ENCODE measurements at regions not wholly inside any gene's neighbourhood (a gene's known extent, or its start where the extent isn't known, plus 50 kb on each side); places are given as distances from the start of the nearest gene placed in this dataset.
"Not testable (repeated sequence)": the region's sequence is repeated elsewhere in the genome, so short reads cannot be mapped to it uniquely, and the experiment has no call there.

- H3K27me3 ChIP-seq (ENCODE audit: insufficient read depth, low read length, poor library complexity) = peaks cover 2% of the 10 kb centered on the region
Measured at GRCh38 chr22:22327723-22328122, 83.1 kb downstream of the VPREB1 start.

GRCh38 chr22:22329792-22330191 is 85.2 kb downstream of the VPREB1 start:
- no peaks in the 10 kb centered on the region for H3K79me2 ChIP-seq (ENCODE audit: control insufficient read depth, insufficient read depth, low read length)
- no peak overlapping the region for H2BK120ac ChIP-seq (ENCODE audit: low read depth, low read length)
- no peak overlapping the region for H2BK5ac ChIP-seq (ENCODE audit: low read length)
- H3K4me3 ChIP-seq (ENCODE audit: low read length) = no peak overlapping the region
- WGBS (ENCODE audit: extremely low coverage, insufficient coverage, low lambda C conversion rate) = no CpG with 5 or more reads among the region's 2 CpGs
- H3K56ac ChIP-seq (ENCODE audit: low read length) = no peak overlapping the region
- no peak overlapping the region for H3K9ac ChIP-seq (ENCODE audit: low read length)
- H3K36me3 ChIP-seq (ENCODE audit: control insufficient read depth, insufficient read depth, low read length) = no peaks in the 10 kb centered on the region
- no peak overlapping the region for H3K18ac ChIP-seq (ENCODE audit: low read length)
- DNase-seq = no peak
- H4K5ac ChIP-seq (ENCODE audit: low read length) = no peak overlapping the region
- no peak overlapping the region for H3K27ac ChIP-seq (ENCODE audit: low read depth, low read length)
- no peak overlapping the region for H3K23ac ChIP-seq (ENCODE audit: low read length)
- no peak overlapping the region for H2AK5ac ChIP-seq (ENCODE audit: low read length)
- no peak overlapping the region for H2BK15ac ChIP-seq (replicated peaks; ENCODE audit: low read depth)
- H3K4ac ChIP-seq (ENCODE audit: low read depth, low read length) = no peak overlapping the region
- no peak overlapping the region for H3K4me2 ChIP-seq (ENCODE audit: low read length)
- H4K8ac ChIP-seq (ENCODE audit: low read depth, low read length) = no peak overlapping the region
- no peaks in the 10 kb centered on the region for H3K79me1 ChIP-seq (ENCODE audit: low read length)
- no peaks in the 10 kb centered on the region for H3K4me1 ChIP-seq (ENCODE audit: control insufficient read depth, low read depth, low read length)
- peaks cover 2% of the 10 kb centered on the region for H3K27me3 ChIP-seq (ENCODE audit: insufficient read depth, low read length, poor library complexity)

More at GRCh38 chr22:22327723-22328122, 83.1 kb downstream of the VPREB1 start:
- Histone ChIP-seq H3K4me3 (ENCODE audit: low read length) (no peak overlapping the region), H3K36me3 (ENCODE audit: control insufficient read depth, insufficient read depth, low read length) (no peaks in the 10 kb centered on the region), H4K8ac (ENCODE audit: low read depth, low read length) (no peak overlapping the region), H3K4me1 (ENCODE audit: control insufficient read depth, low read depth, low read length) (no peaks in the 10 kb centered on the region), H2AK5ac (ENCODE audit: low read length) (no peak overlapping the region), H4K5ac (ENCODE audit: low read length) (no peak overlapping the region), H3K18ac (ENCODE audit: low read length) (no peak overlapping the region), H3K79me1 (ENCODE audit: low read length) (no peaks in the 10 kb centered on the region), H3K4ac (ENCODE audit: low read depth, low read length) (no peak overlapping the region), H2BK15ac (replicated peaks; ENCODE audit: low read depth) (no peak overlapping the region), H3K9ac (ENCODE audit: low read length) (no peak overlapping the region), H3K23ac (ENCODE audit: low read length) (no peak overlapping the region), H2BK5ac (ENCODE audit: low read length) (no peak overlapping the region), H3K56ac (ENCODE audit: low read length) (no peak overlapping the region), H2BK120ac (ENCODE audit: low read depth, low read length) (no peak overlapping the region), H3K79me2 (ENCODE audit: control insufficient read depth, insufficient read depth, low read length) (no peaks in the 10 kb centered on the region), H3K4me2 (ENCODE audit: low read length) (no peak overlapping the region), H3K27ac (ENCODE audit: low read depth, low read length) (no peak overlapping the region)
- DNase-seq = no peak
- WGBS (ENCODE audit: extremely low coverage, insufficient coverage, low lambda C conversion rate) = no CpG with 5 or more reads among the region's 2 CpGs

GRCh38 chr22:22335640-22336039 is 91.1 kb downstream of the VPREB1 start:
- H2AK5ac ChIP-seq (ENCODE audit: low read length); H2BK120ac ChIP-seq (ENCODE audit: low read depth, low read length); H3K56ac ChIP-seq (ENCODE audit: low read length); H3K27ac ChIP-seq (ENCODE audit: low read depth, low read length); H3K9ac ChIP-seq (ENCODE audit: low read length); H3K4me3 ChIP-seq (ENCODE audit: low read length); H3K27me3 ChIP-seq (ENCODE audit: insufficient read depth, low read length, poor library complexity); H2BK5ac ChIP-seq (ENCODE audit: low read length); DNase-seq; H3K4me1 ChIP-seq (ENCODE audit: control insufficient read depth, low read depth, low read length); H2BK15ac ChIP-seq (replicated peaks; ENCODE audit: low read depth); H3K79me2 ChIP-seq (ENCODE audit: control insufficient read depth, insufficient read depth, low read length); H3K36me3 ChIP-seq (ENCODE audit: control insufficient read depth, insufficient read depth, low read length); H3K4ac ChIP-seq (ENCODE audit: low read depth, low read length); H4K8ac ChIP-seq (ENCODE audit: low read depth, low read length); H4K5ac ChIP-seq (ENCODE audit: low read length); H3K18ac ChIP-seq (ENCODE audit: low read length); H3K4me2 ChIP-seq (ENCODE audit: low read length); H3K23ac ChIP-seq (ENCODE audit: low read length); H3K79me1 ChIP-seq (ENCODE audit: low read length): not testable (repeated sequence)
- WGBS (ENCODE audit: extremely low coverage, insufficient coverage, low lambda C conversion rate) = no CpG with 5 or more reads among the region's 5 CpGs

GRCh38 chr22:22336333-22336732 is 91.7 kb downstream of the VPREB1 start:
- not testable (repeated sequence) for H3K79me2 ChIP-seq (ENCODE audit: control insufficient read depth, insufficient read depth, low read length); H2BK120ac ChIP-seq (ENCODE audit: low read depth, low read length); H2AK5ac ChIP-seq (ENCODE audit: low read length); DNase-seq; H2BK15ac ChIP-seq (replicated peaks; ENCODE audit: low read depth); H3K9ac ChIP-seq (ENCODE audit: low read length); H3K4ac ChIP-seq (ENCODE audit: low read depth, low read length); H3K56ac ChIP-seq (ENCODE audit: low read length); H4K5ac ChIP-seq (ENCODE audit: low read length); H3K79me1 ChIP-seq (ENCODE audit: low read length); H3K23ac ChIP-seq (ENCODE audit: low read length); H3K36me3 ChIP-seq (ENCODE audit: control insufficient read depth, insufficient read depth, low read length); H3K27ac ChIP-seq (ENCODE audit: low read depth, low read length); H3K18ac ChIP-seq (ENCODE audit: low read length); H2BK5ac ChIP-seq (ENCODE audit: low read length); H3K4me3 ChIP-seq (ENCODE audit: low read length); H3K4me2 ChIP-seq (ENCODE audit: low read length); H4K8ac ChIP-seq (ENCODE audit: low read depth, low read length); H3K27me3 ChIP-seq (ENCODE audit: insufficient read depth, low read length, poor library complexity); H3K4me1 ChIP-seq (ENCODE audit: control insufficient read depth, low read depth, low read length)
- no CpG with 5 or more reads among the region's 2 CpGs for WGBS (ENCODE audit: extremely low coverage, insufficient coverage, low lambda C conversion rate)

GRCh38 chr22:22338778-22339177 is 94.2 kb downstream of the VPREB1 start:
- H3K4ac ChIP-seq (ENCODE audit: low read depth, low read length); DNase-seq; H3K9ac ChIP-seq (ENCODE audit: low read length); H3K4me2 ChIP-seq (ENCODE audit: low read length); H3K56ac ChIP-seq (ENCODE audit: low read length); H3K27me3 ChIP-seq (ENCODE audit: insufficient read depth, low read length, poor library complexity); H4K8ac ChIP-seq (ENCODE audit: low read depth, low read length); H3K79me2 ChIP-seq (ENCODE audit: control insufficient read depth, insufficient read depth, low read length); H2BK15ac ChIP-seq (replicated peaks; ENCODE audit: low read depth); H3K79me1 ChIP-seq (ENCODE audit: low read length); H3K27ac ChIP-seq (ENCODE audit: low read depth, low read length); H3K4me1 ChIP-seq (ENCODE audit: control insufficient read depth, low read depth, low read length); H3K18ac ChIP-seq (ENCODE audit: low read length); H3K23ac ChIP-seq (ENCODE audit: low read length); H2BK5ac ChIP-seq (ENCODE audit: low read length); H3K36me3 ChIP-seq (ENCODE audit: control insufficient read depth, insufficient read depth, low read length); H3K4me3 ChIP-seq (ENCODE audit: low read length); H4K5ac ChIP-seq (ENCODE audit: low read length); H2AK5ac ChIP-seq (ENCODE audit: low read length); H2BK120ac ChIP-seq (ENCODE audit: low read depth, low read length): not testable (repeated sequence)
- WGBS (ENCODE audit: extremely low coverage, insufficient coverage, low lambda C conversion rate) = no CpG with 5 or more reads among the region's 3 CpGs

- Histone ChIP-seq H2BK5ac (ENCODE audit: low read length) (no peak overlapping the region), H3K27ac (ENCODE audit: low read depth, low read length) (no peak overlapping the region), H4K5ac (ENCODE audit: low read length) (no peak overlapping the region), H3K27me3 (ENCODE audit: insufficient read depth, low read length, poor library complexity) (peaks cover 5% of the 10 kb centered on the region), H4K8ac (ENCODE audit: low read depth, low read length) (no peak overlapping the region), H3K36me3 (ENCODE audit: control insufficient read depth, insufficient read depth, low read length) (no peaks in the 10 kb centered on the region), H3K79me2 (ENCODE audit: control insufficient read depth, insufficient read depth, low read length) (no peaks in the 10 kb centered on the region), H3K9ac (ENCODE audit: low read length) (no peak overlapping the region), H3K56ac (ENCODE audit: low read length) (no peak overlapping the region), H3K4me2 (ENCODE audit: low read length) (no peak overlapping the region), H3K4ac (ENCODE audit: low read depth, low read length) (no peak overlapping the region), H3K4me1 (ENCODE audit: control insufficient read depth, low read depth, low read length) (no peaks in the 10 kb centered on the region), H3K4me3 (ENCODE audit: low read length) (no peak overlapping the region), H2AK5ac (ENCODE audit: low read length) (no peak overlapping the region), H3K23ac (ENCODE audit: low read length) (no peak overlapping the region), H2BK120ac (ENCODE audit: low read depth, low read length) (no peak overlapping the region), H3K79me1 (ENCODE audit: low read length) (no peaks in the 10 kb centered on the region), H3K18ac (ENCODE audit: low read length) (no peak overlapping the region), H2BK15ac (replicated peaks; ENCODE audit: low read depth) (no peak overlapping the region)
- no peak for DNase-seq
- WGBS (ENCODE audit: extremely low coverage, insufficient coverage, low lambda C conversion rate) = no CpG with 5 or more reads among the region's 4 CpGs
Measured at GRCh38 chr22:22341736-22342135, 97.2 kb downstream of the VPREB1 start.
